ENCODE measurements at regions not wholly inside any gene's neighbourhood (a gene's known extent, or its start where the extent isn't known, plus 50 kb on each side); places are given as distances from the start of the nearest gene placed in this dataset.

DNA sequence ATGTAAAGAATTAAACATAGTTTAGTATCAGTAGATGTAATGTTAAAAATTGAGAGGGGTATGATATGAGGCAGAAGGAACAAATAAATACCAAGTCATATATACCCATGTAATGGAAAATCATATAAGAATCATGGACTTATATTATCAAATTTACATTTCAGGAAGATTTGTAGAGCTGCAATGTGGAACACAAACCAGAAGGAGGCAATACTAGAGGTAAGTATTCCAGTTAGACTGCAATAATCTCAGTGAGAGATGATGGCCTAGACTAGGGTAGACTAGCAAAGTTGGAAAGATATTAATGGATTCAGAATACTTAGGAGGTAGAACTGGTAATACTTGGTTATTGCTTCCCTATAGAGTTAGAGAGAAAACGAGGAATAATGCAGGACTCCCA, 603.0 kb upstream of the KLHL4 start:
- TF ChIP-seq, protein P1, sequence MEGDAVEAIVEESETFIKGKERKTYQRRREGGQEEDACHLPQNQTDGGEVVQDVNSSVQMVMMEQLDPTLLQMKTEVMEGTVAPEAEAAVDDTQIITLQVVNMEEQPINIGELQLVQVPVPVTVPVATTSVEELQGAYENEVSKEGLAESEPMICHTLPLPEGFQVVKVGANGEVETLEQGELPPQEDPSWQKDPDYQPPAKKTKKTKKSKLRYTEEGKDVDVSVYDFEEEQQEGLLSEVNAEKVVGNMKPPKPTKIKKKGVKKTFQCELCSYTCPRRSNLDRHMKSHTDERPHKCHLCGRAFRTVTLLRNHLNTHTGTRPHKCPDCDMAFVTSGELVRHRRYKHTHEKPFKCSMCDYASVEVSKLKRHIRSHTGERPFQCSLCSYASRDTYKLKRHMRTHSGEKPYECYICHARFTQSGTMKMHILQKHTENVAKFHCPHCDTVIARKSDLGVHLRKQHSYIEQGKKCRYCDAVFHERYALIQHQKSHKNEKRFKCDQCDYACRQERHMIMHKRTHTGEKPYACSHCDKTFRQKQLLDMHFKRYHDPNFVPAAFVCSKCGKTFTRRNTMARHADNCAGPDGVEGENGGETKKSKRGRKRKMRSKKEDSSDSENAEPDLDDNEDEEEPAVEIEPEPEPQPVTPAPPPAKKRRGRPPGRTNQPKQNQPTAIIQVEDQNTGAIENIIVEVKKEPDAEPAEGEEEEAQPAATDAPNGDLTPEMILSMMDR (IDR thresholded peaks at IDR 0.05) = no peak
- TF ChIP-seq POLR2A (IDR thresholded peaks at IDR 0.05) = no peak
